ENCODE measurements at regions not wholly inside any gene's neighbourhood (a gene's known extent, or its start where the extent isn't known, plus 50 kb on each side); places are given as distances from the start of the nearest gene placed in this dataset.

- Histone ChIP-seq H2BK5ac (ENCODE audit: low read depth, low read length, poor library complexity, severe bottlenecking) (no peak overlapping the region), H2BK12ac (ENCODE audit: low read length in 2 of 2) (no peak overlapping the region), H3K36me3 (ENCODE audit: control insufficient read depth in 1 of 2, insufficient read depth in 2 of 2, low read depth in 1 of 2, low read length in 2 of 2) (no peaks in the 10 kb centered on the region), H3K4me3 (ENCODE audit: insufficient read depth in 1 of 2, low read depth in 1 of 2, low read length in 2 of 2) (no peak overlapping the region), H3K79me1 (replicated peaks; ENCODE audit: low read length, poor library complexity, severe bottlenecking) (no peaks in the 10 kb centered on the region), H3K18ac (ENCODE audit: low read depth in 1 of 2, low read length in 2 of 2) (no peak overlapping the region), H4K8ac (ENCODE audit: low read length) (no peak overlapping the region), H2BK15ac (ENCODE audit: low read depth, poor library complexity, severe bottlenecking) (no peak overlapping the region), H3K4me1 (ENCODE audit: control insufficient read depth, insufficient read depth, low read depth, low read length) (peaks cover 4% of the 10 kb centered on the region), H3K27ac (ENCODE audit: low read length, poor library complexity, severe bottlenecking) (no peak overlapping the region), H4K91ac (ENCODE audit: low read length) (no peak overlapping the region), H2BK120ac (ENCODE audit: low read depth, low read length) (no peak overlapping the region), H2AFZ (ENCODE audit: low read depth, low read length) (no peak overlapping the region), H3K9ac (ENCODE audit: low read length) (no peak overlapping the region), H3K4ac (ENCODE audit: low read depth in 1 of 2, low read length in 2 of 2) (no peak overlapping the region), H3K23ac (ENCODE audit: low read length in 2 of 2) (no peak overlapping the region), H3K14ac (ENCODE audit: low read length in 2 of 2) (no peak overlapping the region), H2AK5ac (ENCODE audit: low read length, severe bottlenecking) (no peak overlapping the region), H3K4me2 (ENCODE audit: low read length, poor library complexity, severe bottlenecking) (no peak overlapping the region), H3K9me3 (ENCODE audit: control insufficient read depth, low read length) (peaks cover 23% of the 10 kb centered on the region), H3K27me3 (ENCODE audit: control insufficient read depth in 1 of 2, insufficient read depth in 1 of 2, low read length in 2 of 2) (no peaks in the 10 kb centered on the region)
- WGBS, result 88% methylated on average over 1 of the region's 1 CpG
- no peak for DNase-seq
Observed at GRCh38 chr2:234665304-234665703, 168.4 kb upstream of the ARL4C start.

- Histone ChIP-seq H3K14ac (ENCODE audit: low read length in 2 of 2) (no peak overlapping the region), H3K9ac (ENCODE audit: low read length) (no peak overlapping the region), H2BK120ac (ENCODE audit: low read depth, low read length) (no peak overlapping the region), H4K91ac (ENCODE audit: low read length) (no peak overlapping the region), H2BK5ac (ENCODE audit: low read depth, low read length, poor library complexity, severe bottlenecking) (no peak overlapping the region), H3K27me3 (ENCODE audit: control insufficient read depth in 1 of 2, insufficient read depth in 1 of 2, low read length in 2 of 2) (no peaks in the 10 kb centered on the region), H3K9me3 (ENCODE audit: control insufficient read depth, low read length) (peaks cover 23% of the 10 kb centered on the region), H3K4me3 (ENCODE audit: insufficient read depth in 1 of 2, low read depth in 1 of 2, low read length in 2 of 2) (no peak overlapping the region), H3K4ac (ENCODE audit: low read depth in 1 of 2, low read length in 2 of 2) (no peak overlapping the region), H3K18ac (ENCODE audit: low read depth in 1 of 2, low read length in 2 of 2) (no peak overlapping the region), H3K23ac (ENCODE audit: low read length in 2 of 2) (no peak overlapping the region), H3K36me3 (ENCODE audit: control insufficient read depth in 1 of 2, insufficient read depth in 2 of 2, low read depth in 1 of 2, low read length in 2 of 2) (no peaks in the 10 kb centered on the region), H2BK15ac (ENCODE audit: low read depth, poor library complexity, severe bottlenecking) (no peak overlapping the region), H4K8ac (ENCODE audit: low read length) (no peak overlapping the region), H2BK12ac (ENCODE audit: low read length in 2 of 2) (no peak overlapping the region), H3K4me1 (ENCODE audit: control insufficient read depth, insufficient read depth, low read depth, low read length) (no peaks in the 10 kb centered on the region), H3K27ac (ENCODE audit: low read length, poor library complexity, severe bottlenecking) (no peak overlapping the region), H3K4me2 (ENCODE audit: low read length, poor library complexity, severe bottlenecking) (no peak overlapping the region), H2AFZ (ENCODE audit: low read depth, low read length) (no peak overlapping the region), H2AK5ac (ENCODE audit: low read length, severe bottlenecking) (no peak overlapping the region), H3K79me1 (replicated peaks; ENCODE audit: low read length, poor library complexity, severe bottlenecking) (no peaks in the 10 kb centered on the region)
- no peak for DNase-seq
- 75% methylated on average over 2 of the region's 2 CpGs for WGBS
Observed at GRCh38 chr2:234661849-234662248, 165.0 kb upstream of the ARL4C start.

GRCh38 chr2:234661175-234661574 is 164.3 kb upstream of the ARL4C start:
- Histone ChIP-seq H3K23ac (ENCODE audit: low read length in 2 of 2) (no peak overlapping the region), H3K79me1 (replicated peaks; ENCODE audit: low read length, poor library complexity, severe bottlenecking) (no peaks in the 10 kb centered on the region), H2BK15ac (ENCODE audit: low read depth, poor library complexity, severe bottlenecking) (no peak overlapping the region), H4K8ac (ENCODE audit: low read length) (no peak overlapping the region), H3K4me2 (ENCODE audit: low read length, poor library complexity, severe bottlenecking) (no peak overlapping the region), H3K9me3 (ENCODE audit: control insufficient read depth, low read length) (peaks cover 23% of the 10 kb centered on the region), H3K4me3 (ENCODE audit: insufficient read depth in 1 of 2, low read depth in 1 of 2, low read length in 2 of 2) (no peak overlapping the region), H3K18ac (ENCODE audit: low read depth in 1 of 2, low read length in 2 of 2) (no peak overlapping the region), H2BK12ac (ENCODE audit: low read length in 2 of 2) (no peak overlapping the region), H3K4me1 (ENCODE audit: control insufficient read depth, insufficient read depth, low read depth, low read length) (no peaks in the 10 kb centered on the region), H3K14ac (ENCODE audit: low read length in 2 of 2) (no peak overlapping the region), H3K27ac (ENCODE audit: low read length, poor library complexity, severe bottlenecking) (no peak overlapping the region), H2AFZ (ENCODE audit: low read depth, low read length) (no peak overlapping the region), H2AK5ac (ENCODE audit: low read length, severe bottlenecking) (no peak overlapping the region), H3K4ac (ENCODE audit: low read depth in 1 of 2, low read length in 2 of 2) (no peak overlapping the region), H2BK120ac (ENCODE audit: low read depth, low read length) (no peak overlapping the region), H4K91ac (ENCODE audit: low read length) (no peak overlapping the region), H3K9ac (ENCODE audit: low read length) (no peak overlapping the region), H2BK5ac (ENCODE audit: low read depth, low read length, poor library complexity, severe bottlenecking) (no peak overlapping the region), H3K27me3 (ENCODE audit: control insufficient read depth in 1 of 2, insufficient read depth in 1 of 2, low read length in 2 of 2) (no peaks in the 10 kb centered on the region), H3K36me3 (ENCODE audit: control insufficient read depth in 1 of 2, insufficient read depth in 2 of 2, low read depth in 1 of 2, low read length in 2 of 2) (no peaks in the 10 kb centered on the region)
- no peak for DNase-seq
- WGBS, result 92% methylated on average over 3 of the region's 3 CpGs

DNA sequence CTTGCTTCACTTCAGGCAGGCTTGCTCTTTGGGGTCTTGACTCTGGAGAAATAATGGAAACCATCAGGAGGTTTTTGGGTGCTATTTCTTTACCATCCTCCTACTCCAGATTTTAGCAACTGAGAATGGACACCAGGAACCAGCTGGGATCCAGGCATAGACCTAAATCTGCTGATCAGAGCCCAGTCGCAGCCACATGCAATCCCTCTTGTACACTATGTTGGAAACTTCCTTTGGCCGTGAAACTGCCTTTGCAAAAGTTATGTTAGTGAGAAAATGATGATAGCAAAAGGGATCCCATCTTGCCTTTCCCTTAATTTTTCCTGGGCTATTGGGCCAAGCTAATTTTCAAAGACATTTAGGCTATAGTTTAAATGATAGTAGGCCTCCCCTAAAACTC is 158.8 kb upstream of the ARL4C start:
- Histone ChIP-seq H3K9ac (ENCODE audit: low read length) (no peak overlapping the region), H3K27me3 (ENCODE audit: control insufficient read depth in 1 of 2, insufficient read depth in 1 of 2, low read length in 2 of 2) (peaks cover 0 to 2% of the 10 kb centered on the region in 2 experiments), H4K8ac (ENCODE audit: low read length) (no peak overlapping the region), H4K91ac (ENCODE audit: low read length) (no peak overlapping the region), H2AFZ (ENCODE audit: low read depth, low read length) (no peak overlapping the region), H3K4me2 (ENCODE audit: low read length, poor library complexity, severe bottlenecking) (no peak overlapping the region), H3K18ac (ENCODE audit: low read depth in 1 of 2, low read length in 2 of 2) (no peak overlapping the region), H2BK120ac (ENCODE audit: low read depth, low read length) (no peak overlapping the region), H3K14ac (ENCODE audit: low read length in 2 of 2) (no peak overlapping the region), H3K9me3 (ENCODE audit: control insufficient read depth, low read length) (no peaks in the 10 kb centered on the region), H2BK5ac (ENCODE audit: low read depth, low read length, poor library complexity, severe bottlenecking) (no peak overlapping the region), H3K4me3 (ENCODE audit: insufficient read depth in 1 of 2, low read depth in 1 of 2, low read length in 2 of 2) (no peak overlapping the region), H2AK5ac (ENCODE audit: low read length, severe bottlenecking) (no peak overlapping the region), H3K23ac (ENCODE audit: low read length in 2 of 2) (no peak overlapping the region), H3K36me3 (ENCODE audit: control insufficient read depth in 1 of 2, insufficient read depth in 2 of 2, low read depth in 1 of 2, low read length in 2 of 2) (no peaks in the 10 kb centered on the region), H3K79me1 (replicated peaks; ENCODE audit: low read length, poor library complexity, severe bottlenecking) (no peaks in the 10 kb centered on the region), H3K27ac (ENCODE audit: low read length, poor library complexity, severe bottlenecking) (no peak overlapping the region), H2BK15ac (ENCODE audit: low read depth, poor library complexity, severe bottlenecking) (no peak overlapping the region), H2BK12ac (ENCODE audit: low read length in 2 of 2) (no peak overlapping the region), H3K4me1 (ENCODE audit: control insufficient read depth, insufficient read depth, low read depth, low read length) (no peaks in the 10 kb centered on the region), H3K4ac (ENCODE audit: low read depth in 1 of 2, low read length in 2 of 2) (no peak overlapping the region)
- DNase-seq, result no peak
- WGBS, result 100% methylated on average over 2 of the region's 2 CpGs

Data from mesenchymal stem cell (in vitro differentiated cells and primary cell).